Mucosa of rectum (tissue), 2 donors: ENCODE measurements at regions not wholly inside any gene's neighbourhood (a gene's known extent, or its start where the extent isn't known, plus 50 kb on each side); places are given as distances from the start of the nearest gene placed in this dataset.

ENCODE experiments used
- H3K27ac ChIP-seq, 2 donors: one replicate each; pipeline ENCODE4 v1.7.0; 2013; ENCODE audit warnings: inconsistent platforms in 2 of 2, low read depth in 2 of 2, low read length in 2 of 2
- H3K27me3 ChIP-seq, 2 donors: one replicate each; pipeline ENCODE4 v1.7.0; 2013; ENCODE audit warnings: low read length in 2 of 2; ENCODE audit not compliant: control insufficient read depth in 2 of 2, insufficient read depth in 2 of 2
- H3K36me3 ChIP-seq, 2 donors: one replicate each; pipeline ENCODE4 v1.7.0; 2013; ENCODE audit warnings: low read length in 2 of 2; ENCODE audit not compliant: control insufficient read depth in 2 of 2, insufficient read depth in 2 of 2
- H3K4me1 ChIP-seq, 2 donors: one replicate each; pipeline ENCODE4 v1.7.0; 2013; ENCODE audit warnings: low read length in 2 of 2, mild to moderate bottlenecking in 1 of 2; ENCODE audit not compliant: control insufficient read depth in 2 of 2, insufficient read depth in 2 of 2
- H3K4me3 ChIP-seq, 2 donors: one replicate each; pipeline ENCODE4 v1.7.0; 2013; ENCODE audit warnings: low read length in 2 of 2
- H3K9ac ChIP-seq, 2 donors: one replicate each; pipeline ENCODE4 v1.7.0; 2013; ENCODE audit warnings: low read length in 2 of 2, low read depth in 1 of 2, mild to moderate bottlenecking in 1 of 2
- H3K9me3 ChIP-seq, 2 donors: one replicate each; pipeline ENCODE4 v1.7.0; 2013; ENCODE audit warnings: low read length in 2 of 2; ENCODE audit not compliant: control insufficient read depth in 2 of 2
- donor health status: healthy.
- donor health status: Normal muscosa, but diverticular disease.

DNA sequence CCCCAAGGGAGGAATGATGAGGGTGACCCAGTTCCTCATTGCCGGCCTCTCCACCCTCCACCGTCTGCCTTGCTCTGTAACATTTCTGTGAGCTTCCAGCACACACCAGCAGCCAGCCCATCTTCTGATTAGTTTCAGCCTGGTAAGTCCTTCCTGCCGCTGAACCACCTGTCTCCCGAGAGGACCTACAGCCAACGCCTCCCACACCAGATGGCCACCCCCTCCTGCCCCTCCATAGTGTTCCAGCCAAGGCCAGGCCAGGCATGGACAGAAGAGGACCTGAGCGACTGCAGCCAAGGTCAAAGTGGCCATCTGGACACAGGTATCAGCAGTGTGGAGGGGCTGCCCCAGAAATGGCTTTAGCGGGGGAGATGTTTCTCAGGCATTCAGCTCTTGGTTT, 170.7 kb upstream of the CTBP2 start:
- no peaks in the 10 kb centered on the region for H3K9me3 ChIP-seq
- no peak overlapping the region for H3K27ac ChIP-seq
- no peaks in the 10 kb centered on the region for H3K4me1 ChIP-seq
- H3K4me3 ChIP-seq = no peak overlapping the region
- H3K36me3 ChIP-seq = no peaks in the 10 kb centered on the region
- no peak overlapping the region for H3K9ac ChIP-seq
- H3K27me3 ChIP-seq = peaks cover 0 to 3% of the 10 kb centered on the region in 2 donors

DNA sequence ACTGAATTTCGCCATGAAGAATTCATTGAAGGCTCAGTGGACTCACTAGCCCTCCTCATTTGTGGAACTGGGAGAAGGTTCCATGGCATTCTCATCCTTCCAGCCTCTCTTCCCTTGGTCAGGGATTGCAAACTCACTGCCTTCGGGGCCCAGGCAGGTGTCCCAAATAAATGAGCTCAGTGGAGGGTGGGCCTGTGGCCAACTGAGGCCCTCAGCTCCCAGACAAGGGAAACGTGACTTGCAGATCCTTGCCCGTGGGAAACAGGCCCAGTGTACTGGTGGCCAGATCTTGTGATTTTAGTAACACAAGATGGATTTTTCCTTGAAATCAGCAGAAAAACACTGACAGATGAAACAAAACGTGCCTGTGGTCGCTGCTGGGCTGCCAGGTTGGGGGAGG, 168.7 kb upstream of the CTBP2 start:
- Histone ChIP-seq H3K36me3 (no peaks in the 10 kb centered on the region), H3K27me3 (no peaks in the 10 kb centered on the region), H3K9me3 (no peaks in the 10 kb centered on the region), H3K4me1 (no peaks in the 10 kb centered on the region), H3K4me3 (no peak overlapping the region), H3K27ac (no peak overlapping the region), H3K9ac (no peak overlapping the region)

- Histone ChIP-seq H3K4me1 (no peaks in the 10 kb centered on the region), H3K36me3 (no peaks in the 10 kb centered on the region), H3K4me3 (no peak overlapping the region), H3K9me3 (peaks cover 0 to 5% of the 10 kb centered on the region in 2 donors), H3K27me3 (no peaks in the 10 kb centered on the region), H3K9ac (no peak overlapping the region), H3K27ac (no peak overlapping the region)
These were observed 165.0 kb upstream of the CTBP2 start for GRCh38 chr10:125325326-125325725.

- Histone ChIP-seq H3K36me3 (no peaks in the 10 kb centered on the region), H3K9ac (no peak overlapping the region), H3K4me1 (no peaks in the 10 kb centered on the region), H3K4me3 (no peak overlapping the region), H3K27me3 (no peaks in the 10 kb centered on the region), H3K9me3 (no peaks in the 10 kb centered on the region), H3K27ac (no peak overlapping the region)
These were observed 156.1 kb upstream of the CTBP2 start for GRCh38 chr10:125316436-125316835.

DNA sequence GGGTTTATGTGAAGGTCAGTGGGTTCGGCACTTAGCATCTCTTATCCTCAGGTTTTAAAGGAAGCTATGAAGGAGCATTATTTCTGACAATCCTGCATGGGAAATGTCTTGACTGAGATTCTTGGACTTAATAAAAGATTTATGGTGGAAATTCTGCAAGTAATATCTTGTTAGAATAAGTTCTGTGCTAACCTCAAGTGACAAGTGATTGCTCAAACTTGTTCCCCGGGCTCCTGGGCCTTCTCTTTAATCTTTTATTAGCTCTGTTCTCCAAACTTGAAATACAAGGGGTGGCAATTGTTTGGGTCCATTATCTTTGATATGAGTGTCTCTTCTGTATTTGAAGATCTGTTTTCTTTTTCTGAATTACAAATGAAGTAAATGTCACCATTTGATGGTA, 140.6 kb upstream of the CTBP2 start:
- H3K9me3 ChIP-seq = no peaks in the 10 kb centered on the region
- H3K4me1 ChIP-seq = no peaks in the 10 kb centered on the region
- H3K36me3 ChIP-seq = no peaks in the 10 kb centered on the region
- H3K27me3 ChIP-seq = no peaks in the 10 kb centered on the region
- H3K4me3 ChIP-seq = no peak overlapping the region
- no peak overlapping the region for H3K9ac ChIP-seq
- H3K27ac ChIP-seq = no peak overlapping the region

DNA sequence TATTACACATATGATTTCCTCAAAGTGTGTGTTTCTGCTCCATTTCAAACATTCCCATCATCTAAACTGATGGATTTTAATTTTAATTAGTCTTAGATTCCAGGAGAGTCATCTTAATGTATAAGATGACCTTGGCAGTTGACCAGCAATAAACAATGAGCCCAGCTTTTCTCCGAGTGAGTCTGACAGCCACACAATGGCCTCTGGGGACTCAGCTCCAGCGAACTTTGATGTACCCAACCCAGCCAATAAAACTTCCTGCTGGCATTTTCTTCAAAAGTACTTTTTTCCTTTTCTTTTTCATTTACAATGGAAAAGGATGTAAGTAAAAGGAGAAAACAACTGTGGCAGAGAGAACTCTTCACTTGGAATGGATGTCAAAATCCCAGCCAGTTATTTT, 139.1 kb upstream of the CTBP2 start:
- Histone ChIP-seq H3K4me3 (no peak overlapping the region), H3K4me1 (no peaks in the 10 kb centered on the region), H3K9ac (no peak overlapping the region), H3K27me3 (no peaks in the 10 kb centered on the region), H3K9me3 (no peaks in the 10 kb centered on the region), H3K36me3 (no peaks in the 10 kb centered on the region), H3K27ac (no peak overlapping the region)

DNA sequence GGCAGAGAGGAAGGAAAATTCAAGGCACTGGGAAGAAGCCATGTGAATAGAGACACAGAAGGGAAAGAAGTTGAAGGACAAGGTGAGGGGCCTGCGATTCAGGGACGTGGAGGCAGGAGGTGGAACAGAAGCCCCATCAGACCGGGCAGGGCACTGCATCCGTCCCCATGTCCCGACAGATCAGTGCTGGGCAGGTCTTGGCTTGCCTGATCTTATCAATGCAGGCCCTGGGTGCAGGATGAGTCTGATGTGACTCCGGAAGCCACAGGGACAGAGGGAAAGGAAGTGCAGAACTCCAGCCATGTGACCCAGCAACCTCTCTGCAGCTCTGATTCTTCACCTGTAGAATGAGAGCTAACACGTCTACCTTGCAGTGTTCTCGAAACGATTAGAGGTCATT, 136.2 kb upstream of the CTBP2 start:
- Histone ChIP-seq H3K4me1 (no peaks in the 10 kb centered on the region), H3K9ac (no peak overlapping the region), H3K9me3 (no peaks in the 10 kb centered on the region), H3K27me3 (no peaks in the 10 kb centered on the region), H3K27ac (no peak overlapping the region), H3K36me3 (no peaks in the 10 kb centered on the region), H3K4me3 (no peak overlapping the region)

- H3K4me3 ChIP-seq = no peak overlapping the region
- H3K27me3 ChIP-seq = no peaks in the 10 kb centered on the region
These were observed 133.7 kb upstream of the CTBP2 start for GRCh38 chr10:125294109-125294508.

DNA sequence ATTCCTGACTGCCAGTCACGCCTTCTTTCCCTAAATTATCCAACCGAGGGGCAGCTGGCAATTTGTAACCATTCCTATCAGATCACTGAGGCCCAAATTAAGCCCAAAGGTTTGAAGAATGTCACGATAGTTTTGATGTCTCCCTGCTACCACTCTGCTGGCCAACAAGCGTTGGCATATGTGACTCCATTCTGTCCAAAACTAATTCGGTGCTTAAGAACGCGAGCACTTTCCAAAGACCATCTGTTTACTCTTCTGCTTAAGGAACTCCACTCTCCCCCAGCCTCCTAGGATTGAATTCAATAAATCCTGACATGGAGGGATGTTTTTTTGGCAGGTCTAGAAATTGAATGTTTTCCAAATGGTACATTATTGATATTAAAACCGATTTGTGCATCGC, 131.5 kb upstream of the CTBP2 start:
- Histone ChIP-seq H3K9ac (no peak overlapping the region), H3K4me3 (no peak overlapping the region), H3K9me3 (no peaks in the 10 kb centered on the region), H3K36me3 (no peaks in the 10 kb centered on the region), H3K27ac (no peak overlapping the region), H3K27me3 (no peaks in the 10 kb centered on the region), H3K4me1 (no peaks in the 10 kb centered on the region)

More at GRCh38 chr10:125294109-125294508, 133.7 kb upstream of the CTBP2 start:
- no peaks in the 10 kb centered on the region for H3K36me3 ChIP-seq
- no peak overlapping the region for H3K27ac ChIP-seq
- H3K9me3 ChIP-seq = no peaks in the 10 kb centered on the region
- no peaks in the 10 kb centered on the region for H3K4me1 ChIP-seq
- H3K9ac ChIP-seq = no peak overlapping the region

GRCh38 chr10:125289461-125289860, 129.1 kb upstream of the CTBP2 start:
- no peaks in the 10 kb centered on the region for H3K36me3 ChIP-seq
- H3K27ac ChIP-seq = no peak overlapping the region
- H3K9ac ChIP-seq = no peak overlapping the region
- no peak overlapping the region for H3K4me3 ChIP-seq
- H3K4me1 ChIP-seq = no peaks in the 10 kb centered on the region
- no peaks in the 10 kb centered on the region for H3K9me3 ChIP-seq
- no peaks in the 10 kb centered on the region for H3K27me3 ChIP-seq
